ENCODE measurements at regions not wholly inside any gene's neighbourhood (a gene's known extent, or its start where the extent isn't known, plus 50 kb on each side); places are given as distances from the start of the nearest gene placed in this dataset.

GRCh38 chr7:52711951-52712350, 323.5 kb upstream of the POM121L12 start:
- TF ChIP-seq, protein P1, sequence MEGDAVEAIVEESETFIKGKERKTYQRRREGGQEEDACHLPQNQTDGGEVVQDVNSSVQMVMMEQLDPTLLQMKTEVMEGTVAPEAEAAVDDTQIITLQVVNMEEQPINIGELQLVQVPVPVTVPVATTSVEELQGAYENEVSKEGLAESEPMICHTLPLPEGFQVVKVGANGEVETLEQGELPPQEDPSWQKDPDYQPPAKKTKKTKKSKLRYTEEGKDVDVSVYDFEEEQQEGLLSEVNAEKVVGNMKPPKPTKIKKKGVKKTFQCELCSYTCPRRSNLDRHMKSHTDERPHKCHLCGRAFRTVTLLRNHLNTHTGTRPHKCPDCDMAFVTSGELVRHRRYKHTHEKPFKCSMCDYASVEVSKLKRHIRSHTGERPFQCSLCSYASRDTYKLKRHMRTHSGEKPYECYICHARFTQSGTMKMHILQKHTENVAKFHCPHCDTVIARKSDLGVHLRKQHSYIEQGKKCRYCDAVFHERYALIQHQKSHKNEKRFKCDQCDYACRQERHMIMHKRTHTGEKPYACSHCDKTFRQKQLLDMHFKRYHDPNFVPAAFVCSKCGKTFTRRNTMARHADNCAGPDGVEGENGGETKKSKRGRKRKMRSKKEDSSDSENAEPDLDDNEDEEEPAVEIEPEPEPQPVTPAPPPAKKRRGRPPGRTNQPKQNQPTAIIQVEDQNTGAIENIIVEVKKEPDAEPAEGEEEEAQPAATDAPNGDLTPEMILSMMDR (IDR thresholded peaks at IDR 0.05; ENCODE audit: insufficient read depth, low read length, poor library complexity, severe bottlenecking), result no peak
- TF ChIP-seq EZH2phosphoT487 (conservative IDR thresholded peaks at IDR 0.05; ENCODE audit: low read length), result no peak
